Hepatocyte (in vitro differentiated cells): ENCODE measurements at regions not wholly inside any gene's neighbourhood (a gene's known extent, or its start where the extent isn't known, plus 50 kb on each side); places are given as distances from the start of the nearest gene placed in this dataset.

Source experiments
- EZH2 ChIP-seq: fragments of 200-600 bp; sonication (generic); IDR thresholded peaks from 2 replicates; pipeline ENCODE4 v1.6.1; 2016; ENCODE audit warnings: antibody characterized with exemption, mild to moderate bottlenecking, borderline replicate concordance
- TF ChIP-seq, protein P1 (sequence below): fragments of 200-600 bp; sonication (generic); IDR thresholded peaks from 2 replicates; pipeline ENCODE4 v1.5.1; 2016; ENCODE audit warnings: antibody characterized with exemption, mild to moderate bottlenecking; ENCODE audit not compliant: poor library complexity

GRCh38 chr22:47445212-47445611, 682.8 kb downstream of the TBC1D22A start:
- TF ChIP-seq, protein P1, sequence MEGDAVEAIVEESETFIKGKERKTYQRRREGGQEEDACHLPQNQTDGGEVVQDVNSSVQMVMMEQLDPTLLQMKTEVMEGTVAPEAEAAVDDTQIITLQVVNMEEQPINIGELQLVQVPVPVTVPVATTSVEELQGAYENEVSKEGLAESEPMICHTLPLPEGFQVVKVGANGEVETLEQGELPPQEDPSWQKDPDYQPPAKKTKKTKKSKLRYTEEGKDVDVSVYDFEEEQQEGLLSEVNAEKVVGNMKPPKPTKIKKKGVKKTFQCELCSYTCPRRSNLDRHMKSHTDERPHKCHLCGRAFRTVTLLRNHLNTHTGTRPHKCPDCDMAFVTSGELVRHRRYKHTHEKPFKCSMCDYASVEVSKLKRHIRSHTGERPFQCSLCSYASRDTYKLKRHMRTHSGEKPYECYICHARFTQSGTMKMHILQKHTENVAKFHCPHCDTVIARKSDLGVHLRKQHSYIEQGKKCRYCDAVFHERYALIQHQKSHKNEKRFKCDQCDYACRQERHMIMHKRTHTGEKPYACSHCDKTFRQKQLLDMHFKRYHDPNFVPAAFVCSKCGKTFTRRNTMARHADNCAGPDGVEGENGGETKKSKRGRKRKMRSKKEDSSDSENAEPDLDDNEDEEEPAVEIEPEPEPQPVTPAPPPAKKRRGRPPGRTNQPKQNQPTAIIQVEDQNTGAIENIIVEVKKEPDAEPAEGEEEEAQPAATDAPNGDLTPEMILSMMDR = no peak
- no peak for TF ChIP-seq EZH2
